IMR-90 (cell line): ENCODE measurements at regions not wholly inside any gene's neighbourhood (a gene's known extent, or its start where the extent isn't known, plus 50 kb on each side); places are given as distances from the start of the nearest gene placed in this dataset.

Experiments used
- ATAC-seq: fragments of 200-7000 bp; cut with Tn5 transposase; 2 replicates; pipeline ENCODE4 v1.9.1; 2020; ENCODE audit warnings: low read depth, mild to moderate bottlenecking, moderate library complexity
- BruUV-seq: library from RNA; stranded (reverse); fragments of 400-500 nt; replicated peaks from 2 replicates; lab custom pipeline; 2021; lab: Mats Ljungman, UMichigan
- CTCF ChIA-PET: fragments of 300-600 bp; formaldehyde crosslinking; extraction: SDS; loops from one replicate; lab custom pipeline; 2021; ENCODE audit warnings: antibody characterized with exemption; lab: Yijun Ruan, JAX
- POLR2A ChIA-PET: fragments of 300-600 bp; sonication (Branson Sonifier 250); formaldehyde crosslinking; loops from one replicate; lab custom pipeline; 2022; ENCODE audit warnings: antibody characterized with exemption; ENCODE audit not compliant: unreplicated experiment; lab: Charles Lee
- DNase-seq: peaks from one replicate; pipeline ENCODE4 v3.0.0; 2013
- H2AFZ ChIP-seq: replicated peaks from 2 replicates; pipeline ENCODE3; 2013; ENCODE audit warnings: low read length, mild to moderate bottlenecking; ENCODE audit not compliant: poor library complexity
- H2AK5ac ChIP-seq: 2 replicates; pipeline ENCODE4 v1.6.1; 2013; ENCODE audit warnings: low read depth, low read length, inconsistent platforms
- H2AK9ac ChIP-seq: replicated peaks from 2 replicates; pipeline ENCODE3; 2013; ENCODE audit warnings: mild to moderate bottlenecking, low read depth, low read length, moderate library complexity; ENCODE audit not compliant: poor library complexity
- H2BK120ac ChIP-seq: 2 replicates; pipeline ENCODE4 v1.6.1; 2013; ENCODE audit warnings: low read depth, low read length, inconsistent platforms
- H2BK15ac ChIP-seq: 3 replicates; pipeline ENCODE4 v1.6.1; 2013; ENCODE audit warnings: low read depth, low read length, inconsistent platforms
- H2BK20ac ChIP-seq: 2 replicates; pipeline ENCODE4 v1.6.1; 2013; ENCODE audit warnings: low read depth, mild to moderate bottlenecking, inconsistent platforms, low read length, moderate library complexity
- H2BK5ac ChIP-seq: 2 replicates; pipeline ENCODE4 v1.6.1; 2013; ENCODE audit warnings: mild to moderate bottlenecking, low read depth, low read length, inconsistent platforms; ENCODE audit not compliant: poor library complexity, severe bottlenecking
- H3K14ac ChIP-seq: replicated peaks from 2 replicates; pipeline ENCODE4 v1.6.1; 2013; ENCODE audit warnings: low read depth, low read length, inconsistent platforms
- H3K18ac ChIP-seq: 2 replicates; pipeline ENCODE4 v1.6.1; 2013; ENCODE audit warnings: low read depth, low read length, control low read depth
- H3K23ac ChIP-seq: 2 replicates; pipeline ENCODE4 v1.6.1; 2013; ENCODE audit warnings: low read depth, low read length, inconsistent platforms
- H3K27ac ChIP-seq: 2 replicates; pipeline ENCODE4 v1.5.1; 2013; ENCODE audit warnings: mild to moderate bottlenecking, control low read depth, low read length; ENCODE audit not compliant: insufficient read depth
- H3K27me3 ChIP-seq: 2 replicates; pipeline ENCODE4 v1.6.1; 2013; ENCODE audit warnings: low read length; ENCODE audit not compliant: control insufficient read depth, insufficient read depth
- H3K36me3 ChIP-seq: 2 replicates; pipeline ENCODE4 v1.6.1; 2013; ENCODE audit warnings: low read length, mixed read lengths; ENCODE audit not compliant: control insufficient read depth, insufficient read depth
- H3K4ac ChIP-seq: 2 replicates; pipeline ENCODE4 v1.6.1; 2013; ENCODE audit warnings: low read depth, low read length, inconsistent platforms
- H3K4me1 ChIP-seq: 2 replicates; pipeline ENCODE4 v1.6.1; 2013; ENCODE audit warnings: low read length, mixed read lengths; ENCODE audit not compliant: control insufficient read depth, insufficient read depth
- H3K4me2 ChIP-seq: 2 replicates; pipeline ENCODE4 v1.6.1; 2013; ENCODE audit warnings: low read depth, mild to moderate bottlenecking, control low read depth, low read length, moderate library complexity
- H3K4me3 ChIP-seq: 2 replicates; pipeline ENCODE4 v1.5.1; 2013; ENCODE audit warnings: low read depth, mild to moderate bottlenecking, control low read depth, low read length, moderate library complexity; ENCODE audit not compliant: insufficient read depth
- H3K56ac ChIP-seq: 2 replicates; pipeline ENCODE4 v1.6.1; 2013; ENCODE audit warnings: low read length, inconsistent platforms; ENCODE audit not compliant: insufficient read depth; ENCODE audit errors: extremely low read depth
- H3K79me1 ChIP-seq, 2 experiments: 2 replicates each; pipeline ENCODE4 v1.6.1; 2013; ENCODE audit warnings: low read length in 2 of 2, inconsistent platforms in 1 of 2, low read depth in 1 of 2
- H3K9ac ChIP-seq: 2 replicates; pipeline ENCODE4 v1.6.1; 2013; ENCODE audit warnings: low read depth, low read length, control low read depth
- H3K9me1 ChIP-seq: 2 replicates; pipeline ENCODE4 v1.6.1; 2013; ENCODE audit warnings: low read length, inconsistent platforms; ENCODE audit not compliant: insufficient read depth
- H3K9me3 ChIP-seq: 2 replicates; pipeline ENCODE4 v1.6.1; 2013; ENCODE audit warnings: low read length; ENCODE audit not compliant: control insufficient read depth, insufficient read depth
- H4K20me1 ChIP-seq: 2 replicates; pipeline ENCODE4 v1.6.1; 2013; ENCODE audit warnings: low read length, inconsistent platforms; ENCODE audit not compliant: insufficient read depth
- H4K5ac ChIP-seq: 2 replicates; pipeline ENCODE4 v1.6.1; 2013; ENCODE audit warnings: mild to moderate bottlenecking, low read depth, low read length, control low read depth
- H4K8ac ChIP-seq, 2 experiments: 2 replicates each; pipeline ENCODE4 v1.6.1; 2013; ENCODE audit warnings: low read depth in 2 of 2, low read length in 2 of 2, control low read depth in 1 of 2, inconsistent platforms in 1 of 2
- H4K91ac ChIP-seq: 2 replicates; pipeline ENCODE4 v1.6.1; 2013; ENCODE audit warnings: low read depth, low read length, inconsistent platforms; ENCODE audit not compliant: insufficient read depth
- BHLHE40 ChIP-seq: fragments of 150-350 bp; IDR thresholded peaks from 2 replicates; pipeline ENCODE4 v1.6.1; 2016; ENCODE audit warnings: mild to moderate bottlenecking, low read depth, low read length
- CEBPB ChIP-seq: IDR thresholded peaks from 2 replicates; pipeline ENCODE4 v1.6.1; 2012; ENCODE audit warnings: low read depth, low read length, improper control_type of control experiment
- CHD1 ChIP-seq: IDR thresholded peaks from 2 replicates; pipeline ENCODE4 v1.6.1; 2012; ENCODE audit warnings: low read depth, low read length, improper control_type of control experiment
- ELK1 ChIP-seq: fragments of 150-350 bp; IDR thresholded peaks from 2 replicates; pipeline ENCODE4 v1.6.1; 2016; ENCODE audit warnings: low read depth, mild to moderate bottlenecking, low read length, moderate library complexity, borderline replicate concordance
- MAFK ChIP-seq: IDR thresholded peaks from 2 replicates; pipeline ENCODE4 v1.6.1; 2012; ENCODE audit warnings: low read depth, low read length, improper control_type of control experiment
- MAZ ChIP-seq: IDR thresholded peaks from 2 replicates; pipeline ENCODE4 v1.6.1; 2012; ENCODE audit warnings: low read depth, mild to moderate bottlenecking, low read length, improper control_type of control experiment, moderate library complexity, borderline replicate concordance
- MXI1 ChIP-seq: IDR thresholded peaks from 2 replicates; pipeline ENCODE4 v1.6.1; 2012; ENCODE audit warnings: low read depth, mild to moderate bottlenecking, low read length, moderate library complexity, borderline replicate concordance
- NFE2L2 ChIP-seq: fragments of 150-350 bp; IDR thresholded peaks from 2 replicates; pipeline ENCODE4 v1.6.1; 2016; ENCODE audit warnings: low read depth, mild to moderate bottlenecking, low read length
- POLR2A ChIP-seq: IDR thresholded peaks from 2 replicates; pipeline ENCODE4 v1.6.1; 2012; ENCODE audit warnings: mild to moderate bottlenecking, low read depth, low read length
- RAD21 ChIP-seq: IDR thresholded peaks from 2 replicates; pipeline ENCODE4 v1.6.1; 2012; ENCODE audit warnings: low read length, improper control_type of control experiment
- RCOR1 ChIP-seq: IDR thresholded peaks from 2 replicates; pipeline ENCODE4 v1.6.1; 2012; ENCODE audit warnings: mild to moderate bottlenecking, low read length, improper control_type of control experiment; ENCODE audit not compliant: insufficient replicate concordance
- RFX5 ChIP-seq: IDR thresholded peaks from 2 replicates; pipeline ENCODE4 v1.8.0; 2012; ENCODE audit warnings: low read depth, mild to moderate bottlenecking, low read length, moderate library complexity
- SMC3 ChIP-seq: fragments of 150-350 bp; IDR thresholded peaks from 2 replicates; pipeline ENCODE4 v1.6.1; 2016; ENCODE audit warnings: low read depth, mild to moderate bottlenecking, antibody characterized with exemption, low read length, moderate library complexity
- USF2 ChIP-seq: fragments of 150-350 bp; IDR thresholded peaks from 2 replicates; pipeline ENCODE4 v1.6.1; 2017; ENCODE audit warnings: mild to moderate bottlenecking, antibody characterized with exemption, low read length, low read depth
- dilution Hi-C: fragments of 300-500 bp; cut with HindIII; formaldehyde crosslinking; loops from one replicate; pipeline ENCODE4 v1.14.3; 2018; ENCODE audit warnings: low sequenced_read_pairs; ENCODE audit not compliant: unreplicated experiment
- in situ Hi-C: fragments of 300-500 bp; cut with MboI; formaldehyde crosslinking; loops from 3 replicates; pipeline ENCODE4 v1.14.3; 2019; ENCODE audit warnings: low sequenced_read_pairs, inconsistent platforms, mixed read lengths
- intact Hi-C: fragments of 100-400 bp; cut with micrococcal nuclease; formaldehyde crosslinking; loops from 2 replicates; pipeline ENCODE4 v1.10.0; 2022

- no peak overlapping the region for H4K8ac ChIP-seq
- no peak overlapping the region for H3K4me3 ChIP-seq
- H4K91ac ChIP-seq = no peak overlapping the region
- no peaks in the 10 kb centered on the region for H3K4me1 ChIP-seq
- H3K14ac ChIP-seq = no peak overlapping the region
- H2BK5ac ChIP-seq = no peak overlapping the region
- H3K27me3 ChIP-seq = no peaks in the 10 kb centered on the region
- no peak overlapping the region for H2AFZ ChIP-seq
- dilution Hi-C loops = no loop called here
- no peaks in the 10 kb centered on the region for H3K36me3 ChIP-seq
- H2BK20ac ChIP-seq = no peak overlapping the region
- no peak overlapping the region for H3K23ac ChIP-seq
- H2AK5ac ChIP-seq = no peak overlapping the region
- H3K9me1 ChIP-seq = peaks cover 4% of the 10 kb centered on the region; the same call in 1 of the 2 replicates
- intact Hi-C loops = no loop called here
- H2AK9ac ChIP-seq = no peak overlapping the region
- H3K79me1 ChIP-seq = no peaks in the 10 kb centered on the region
- ChIA-PET POLR2A (no interaction called here), CTCF (no interaction called here)
- no peak overlapping the region for H3K9ac ChIP-seq
- H4K5ac ChIP-seq = no peak overlapping the region
- no peak overlapping the region for H3K4me2 ChIP-seq
- DNase-seq (no peak), ATAC-seq (no peak)
- no peak overlapping the region for H3K27ac ChIP-seq
- H4K20me1 ChIP-seq = no peaks in the 10 kb centered on the region
- H3K9me3 ChIP-seq = peaks cover 2% of the 10 kb centered on the region; the same call in 1 of the 2 replicates
- no peak overlapping the region for H2BK15ac ChIP-seq
- H2BK120ac ChIP-seq = no peak overlapping the region
- H3K4ac ChIP-seq = no peak overlapping the region
- no peak for TF ChIP-seq ELK1
- TF ChIP-seq MXI1 = no peak
- TF ChIP-seq POLR2A = no peak
- no peak for TF ChIP-seq BHLHE40
- no peak for TF ChIP-seq CEBPB
- TF ChIP-seq SMC3 = no peak
- no peak for TF ChIP-seq MAZ
- TF ChIP-seq RAD21 = no peak
- TF ChIP-seq NFE2L2 = peak; percentile 90
- peak; percentile 56 for TF ChIP-seq MAFK
- TF ChIP-seq RFX5 = no peak
- TF ChIP-seq CHD1 = no peak
- no peak for TF ChIP-seq USF2
- no peak for TF ChIP-seq RCOR1
- BruUV-seq = no TSS peak
- H3K18ac ChIP-seq = no peak overlapping the region
- in situ Hi-C loops = no loop called here
- H3K56ac ChIP-seq = no peak overlapping the region
These were observed 345.3 kb upstream of the SEMA3C start for GRCh38 chr7:81264116-81264515.
